Hepatocyte (in vitro differentiated cells): ENCODE measurements at regions not wholly inside any gene's neighbourhood (a gene's known extent, or its start where the extent isn't known, plus 50 kb on each side); places are given as distances from the start of the nearest gene placed in this dataset.
A peak's percentile ranks its signal among the peaks of the same experiment; 100 is the strongest.

Source experiments
- DNase-seq: peaks from one replicate; pipeline ENCODE4 v3.0.0-alpha.2; 2016; ENCODE audit warnings: low spot score
- H2AFZ ChIP-seq: fragments of 200-600 bp; sonication (generic); 2 replicates; pipeline ENCODE4 v1.6.0; 2016; ENCODE audit warnings: antibody characterized with exemption, mild to moderate bottlenecking
- H3K27ac ChIP-seq: fragments of 200-600 bp; sonication (generic); 2 replicates; pipeline ENCODE4 v1.5.1; 2016; ENCODE audit warnings: mild to moderate bottlenecking
- H3K27me3 ChIP-seq: fragments of 200-600 bp; sonication (generic); 2 replicates; pipeline ENCODE4 v1.6.1; 2016
- H3K36me3 ChIP-seq: fragments of 200-600 bp; sonication (generic); replicated peaks from 2 replicates; pipeline ENCODE4 v1.5.1; 2016; ENCODE audit warnings: low read depth; ENCODE audit not compliant: insufficient read depth
- H3K4me1 ChIP-seq: fragments of 200-600 bp; sonication (generic); 2 replicates; pipeline ENCODE4 v1.5.1; 2016; ENCODE audit warnings: mild to moderate bottlenecking, moderate library complexity; ENCODE audit not compliant: insufficient read depth
- H3K4me2 ChIP-seq: fragments of 200-600 bp; sonication (generic); 2 replicates; pipeline ENCODE4 v1.6.0; 2016
- H3K4me3 ChIP-seq: fragments of 200-600 bp; sonication (generic); 2 replicates; pipeline ENCODE4 v1.5.1; 2016; ENCODE audit warnings: mild to moderate bottlenecking
- H3K79me2 ChIP-seq: fragments of 200-600 bp; sonication (generic); 2 replicates; pipeline ENCODE4 v1.6.0; 2017; ENCODE audit warnings: mild to moderate bottlenecking
- H3K9me2 ChIP-seq: fragments of 200-600 bp; sonication (generic); replicated peaks from 2 replicates; pipeline ENCODE4 v1.6.0; 2017; ENCODE audit warnings: mild to moderate bottlenecking; ENCODE audit not compliant: insufficient read depth
- H3K9me3 ChIP-seq: fragments of 200-600 bp; sonication (generic); 2 replicates; pipeline ENCODE4 v1.5.1; 2016; ENCODE audit warnings: low read depth, mild to moderate bottlenecking
- H4K20me1 ChIP-seq: fragments of 200-600 bp; sonication (generic); 2 replicates; pipeline ENCODE4 v1.6.0; 2016; ENCODE audit warnings: mild to moderate bottlenecking; ENCODE audit not compliant: insufficient read depth, poor library complexity, severe bottlenecking
- EZH2 ChIP-seq: fragments of 200-600 bp; sonication (generic); IDR thresholded peaks from 2 replicates; pipeline ENCODE4 v1.6.1; 2016; ENCODE audit warnings: antibody characterized with exemption, mild to moderate bottlenecking, borderline replicate concordance
- EZH2phosphoT487 ChIP-seq: fragments of 200-600 bp; sonication (generic); IDR thresholded peaks from one replicate; pipeline ENCODE4 v1.6.1; 2018; ENCODE audit warnings: antibody characterized with exemption, mild to moderate bottlenecking, low read depth, moderate library complexity; ENCODE audit not compliant: unreplicated experiment, severe bottlenecking
- WGBS: methylation state at CpG from one replicate; pipeline ENCODE4 v1.1.6; 2016; ENCODE audit warnings: low lambda C conversion rate; ENCODE audit errors: missing lambda C conversion rate; 5-methylcytosine and 5-hydroxymethylcytosine counted together
- TF ChIP-seq, protein P1 (sequence below): fragments of 200-600 bp; sonication (generic); IDR thresholded peaks from 2 replicates; pipeline ENCODE4 v1.5.1; 2016; ENCODE audit warnings: antibody characterized with exemption, mild to moderate bottlenecking; ENCODE audit not compliant: poor library complexity

DNA sequence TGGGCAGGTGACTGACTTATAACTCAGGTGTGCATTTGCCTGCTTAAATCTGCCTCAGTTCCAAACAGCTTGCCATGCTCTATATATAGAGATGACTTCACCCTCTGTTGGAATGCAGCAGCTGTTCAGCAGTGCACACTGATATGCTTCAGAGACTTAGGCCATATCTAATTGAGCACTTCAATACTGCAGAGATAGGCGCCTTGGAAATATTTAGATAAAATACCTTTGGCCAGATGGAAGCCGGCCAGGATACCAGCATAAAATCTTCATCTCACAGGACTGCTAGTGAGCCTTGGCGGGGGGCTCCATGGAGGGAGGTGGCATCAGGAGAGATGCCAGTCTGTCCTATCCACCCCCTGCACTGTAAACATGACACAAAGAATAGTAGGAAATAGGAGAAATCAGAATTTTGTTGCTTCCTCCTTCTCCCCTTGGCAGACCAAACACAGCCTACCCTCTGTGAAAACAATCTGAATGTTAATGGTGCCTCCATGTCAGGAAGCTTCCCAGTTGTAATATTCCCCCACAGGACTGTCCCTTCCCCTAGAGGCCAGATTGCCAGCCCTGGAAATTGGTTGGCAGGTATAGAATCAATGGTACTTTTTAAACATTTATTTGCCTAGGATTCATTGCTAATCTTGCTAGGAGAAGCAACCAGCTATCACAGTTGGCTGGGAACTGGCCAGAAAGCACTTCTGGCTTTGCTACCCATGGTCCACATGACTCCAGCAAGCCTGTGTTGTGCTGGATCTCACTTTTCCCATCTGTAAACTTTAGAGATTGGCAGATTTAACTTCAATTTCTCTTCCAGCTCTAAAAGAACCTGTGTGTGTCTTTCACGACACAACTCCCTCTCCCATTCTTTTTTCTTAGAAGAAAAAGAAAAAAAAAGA, 215.5 kb upstream of the KCNMB2 start:
- Histone ChIP-seq H2AFZ (no peak overlapping the region), H3K27ac (peak overlapping the region; percentile 84), H4K20me1 (no peaks in the 10 kb centered on the region), H3K9me2 (no peaks in the 10 kb centered on the region), H3K9me3 (no peaks in the 10 kb centered on the region), H3K27me3 (no peaks in the 10 kb centered on the region), H3K4me3 (no peak overlapping the region), H3K79me2 (no peaks in the 10 kb centered on the region), H3K4me1 (peaks cover 30% of the 10 kb centered on the region), H3K4me2 (no peak overlapping the region), H3K36me3 (no peaks in the 10 kb centered on the region)
- TF ChIP-seq EZH2phosphoT487 (no peak), EZH2 (no peak)
- TF ChIP-seq, protein P1, sequence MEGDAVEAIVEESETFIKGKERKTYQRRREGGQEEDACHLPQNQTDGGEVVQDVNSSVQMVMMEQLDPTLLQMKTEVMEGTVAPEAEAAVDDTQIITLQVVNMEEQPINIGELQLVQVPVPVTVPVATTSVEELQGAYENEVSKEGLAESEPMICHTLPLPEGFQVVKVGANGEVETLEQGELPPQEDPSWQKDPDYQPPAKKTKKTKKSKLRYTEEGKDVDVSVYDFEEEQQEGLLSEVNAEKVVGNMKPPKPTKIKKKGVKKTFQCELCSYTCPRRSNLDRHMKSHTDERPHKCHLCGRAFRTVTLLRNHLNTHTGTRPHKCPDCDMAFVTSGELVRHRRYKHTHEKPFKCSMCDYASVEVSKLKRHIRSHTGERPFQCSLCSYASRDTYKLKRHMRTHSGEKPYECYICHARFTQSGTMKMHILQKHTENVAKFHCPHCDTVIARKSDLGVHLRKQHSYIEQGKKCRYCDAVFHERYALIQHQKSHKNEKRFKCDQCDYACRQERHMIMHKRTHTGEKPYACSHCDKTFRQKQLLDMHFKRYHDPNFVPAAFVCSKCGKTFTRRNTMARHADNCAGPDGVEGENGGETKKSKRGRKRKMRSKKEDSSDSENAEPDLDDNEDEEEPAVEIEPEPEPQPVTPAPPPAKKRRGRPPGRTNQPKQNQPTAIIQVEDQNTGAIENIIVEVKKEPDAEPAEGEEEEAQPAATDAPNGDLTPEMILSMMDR: no peak
- 51% methylated on average over 4 of the region's 4 CpGs for WGBS
- DNase-seq: peak; percentile 73

- 77% methylated on average over 5 of the region's 5 CpGs for WGBS
- no peak for DNase-seq
- H4K20me1 ChIP-seq: no peaks in the 10 kb centered on the region
- no peaks in the 10 kb centered on the region for H3K9me2 ChIP-seq
- no peaks in the 10 kb centered on the region for H3K27me3 ChIP-seq
- H3K4me2 ChIP-seq: no peak overlapping the region
- H3K9me3 ChIP-seq: no peaks in the 10 kb centered on the region
- peak overlapping the region; percentile 1 for H3K27ac ChIP-seq
- H3K4me3 ChIP-seq: no peak overlapping the region
- H3K4me1 ChIP-seq: peaks cover 30% of the 10 kb centered on the region
- no peak overlapping the region for H2AFZ ChIP-seq
- no peaks in the 10 kb centered on the region for H3K79me2 ChIP-seq
- no peaks in the 10 kb centered on the region for H3K36me3 ChIP-seq
- TF ChIP-seq, protein P1: no peak
- TF ChIP-seq EZH2phosphoT487 (no peak), EZH2 (no peak)
Observed at GRCh38 chr3:178324356-178324755, 211.9 kb upstream of the KCNMB2 start.

DNA sequence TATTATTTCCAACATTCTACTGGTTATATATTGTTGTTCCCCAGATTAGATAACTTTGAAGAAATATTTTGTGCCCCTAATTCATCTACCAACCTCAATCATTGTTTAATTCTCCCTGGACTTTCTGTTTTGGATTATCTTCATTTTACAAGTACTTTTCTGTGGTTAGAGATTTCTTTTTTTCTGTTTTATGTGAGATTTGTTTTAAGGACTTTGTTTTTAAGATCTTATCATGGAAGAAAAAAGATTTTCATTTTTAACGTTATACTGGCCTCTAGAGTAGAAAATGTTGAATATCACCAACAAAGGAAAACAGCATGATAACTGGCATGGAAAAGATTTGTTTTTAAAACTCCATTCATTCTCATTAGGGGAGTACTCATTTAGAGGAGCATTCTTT, 210.9 kb upstream of the KCNMB2 start:
- H3K9me2 ChIP-seq: no peaks in the 10 kb centered on the region
- H3K27ac ChIP-seq: peak overlapping the region; percentile 1
- H3K4me1 ChIP-seq: peaks cover 21% of the 10 kb centered on the region
- no peaks in the 10 kb centered on the region for H3K9me3 ChIP-seq
- TF ChIP-seq, protein P1: peak; percentile 68
- no peak for TF ChIP-seq EZH2phosphoT487
- no peak overlapping the region for H3K4me2 ChIP-seq
- peak; percentile 15 for DNase-seq
- H3K79me2 ChIP-seq: no peaks in the 10 kb centered on the region
- H3K27me3 ChIP-seq: no peaks in the 10 kb centered on the region
- 20% methylated on average over 1 of the region's 1 CpG for WGBS
- H3K4me3 ChIP-seq: no peak overlapping the region
- H3K36me3 ChIP-seq: no peaks in the 10 kb centered on the region
- H2AFZ ChIP-seq: no peak overlapping the region
- no peaks in the 10 kb centered on the region for H4K20me1 ChIP-seq
